ENCODE measurements at regions not wholly inside any gene's neighbourhood (a gene's known extent, or its start where the extent isn't known, plus 50 kb on each side); places are given as distances from the start of the nearest gene placed in this dataset.

DNA sequence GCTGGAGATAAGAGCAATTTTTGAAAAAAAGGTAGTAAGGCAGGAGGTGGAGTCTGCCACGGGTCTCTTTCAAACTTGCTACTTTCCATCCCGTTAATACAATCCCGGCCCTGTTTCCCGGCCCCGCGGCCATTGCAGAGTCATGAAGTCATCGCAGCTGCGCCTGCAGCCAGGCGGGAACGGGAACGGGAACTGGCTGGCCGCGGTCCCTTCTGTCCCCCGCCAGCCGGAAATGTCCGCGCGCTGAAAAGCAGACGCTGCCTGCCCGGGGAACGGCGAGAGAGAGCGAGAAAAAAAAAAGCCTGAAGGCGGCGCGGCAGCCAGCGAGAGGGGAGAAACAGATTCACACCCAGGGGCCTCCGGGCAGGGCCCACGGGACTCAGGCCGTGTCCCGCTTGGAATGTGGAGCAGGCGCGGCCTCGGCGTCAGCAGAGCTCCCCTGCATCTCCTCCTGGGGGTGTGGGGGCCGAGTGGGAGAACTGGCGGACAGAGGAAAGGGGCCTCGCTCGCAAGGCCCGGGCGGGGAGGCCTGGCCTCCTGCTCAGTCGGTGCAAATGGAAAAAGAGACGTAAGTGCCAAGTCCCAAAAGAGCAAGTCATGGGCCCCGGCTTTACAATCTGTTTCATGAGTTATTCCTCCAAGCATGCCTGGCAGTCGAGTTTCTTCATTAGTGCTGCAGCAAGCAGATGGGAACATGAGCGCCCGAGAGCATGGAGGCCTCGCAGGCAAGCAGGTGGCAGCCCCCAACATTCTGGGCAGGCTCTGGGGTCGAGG, 201.2 kb upstream of the GAS1 start:
- TF ChIP-seq, protein P1, sequence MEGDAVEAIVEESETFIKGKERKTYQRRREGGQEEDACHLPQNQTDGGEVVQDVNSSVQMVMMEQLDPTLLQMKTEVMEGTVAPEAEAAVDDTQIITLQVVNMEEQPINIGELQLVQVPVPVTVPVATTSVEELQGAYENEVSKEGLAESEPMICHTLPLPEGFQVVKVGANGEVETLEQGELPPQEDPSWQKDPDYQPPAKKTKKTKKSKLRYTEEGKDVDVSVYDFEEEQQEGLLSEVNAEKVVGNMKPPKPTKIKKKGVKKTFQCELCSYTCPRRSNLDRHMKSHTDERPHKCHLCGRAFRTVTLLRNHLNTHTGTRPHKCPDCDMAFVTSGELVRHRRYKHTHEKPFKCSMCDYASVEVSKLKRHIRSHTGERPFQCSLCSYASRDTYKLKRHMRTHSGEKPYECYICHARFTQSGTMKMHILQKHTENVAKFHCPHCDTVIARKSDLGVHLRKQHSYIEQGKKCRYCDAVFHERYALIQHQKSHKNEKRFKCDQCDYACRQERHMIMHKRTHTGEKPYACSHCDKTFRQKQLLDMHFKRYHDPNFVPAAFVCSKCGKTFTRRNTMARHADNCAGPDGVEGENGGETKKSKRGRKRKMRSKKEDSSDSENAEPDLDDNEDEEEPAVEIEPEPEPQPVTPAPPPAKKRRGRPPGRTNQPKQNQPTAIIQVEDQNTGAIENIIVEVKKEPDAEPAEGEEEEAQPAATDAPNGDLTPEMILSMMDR (conservative IDR thresholded peaks at IDR 0.05; ENCODE audit: low read length): no peak
- TF ChIP-seq EZH2phosphoT487 (IDR thresholded peaks at IDR 0.05; ENCODE audit: borderline replicate concordance, low read depth, low read length): no peak

Data from OCI-LY7 (cell line).